WTC11 (cell line): ENCODE measurements at regions not wholly inside any gene's neighbourhood (a gene's known extent, or its start where the extent isn't known, plus 50 kb on each side); places are given as distances from the start of the nearest gene placed in this dataset.

Source experiments
- ELF4 ChIP-seq: sonication (generic); formaldehyde crosslinking; IDR thresholded peaks from 2 replicates; pipeline ENCODE4 v1.8.1; 2022; ENCODE audit warnings: low read depth, mild to moderate bottlenecking, moderate library complexity, missing genetic modification reagents
- SP1 ChIP-seq: sonication (generic); formaldehyde crosslinking; conservative IDR thresholded peaks from 2 replicates; pipeline ENCODE4 v1.8.1; 2022; ENCODE audit warnings: missing genetic modification reagents
- TF ChIP-seq, protein P1 (sequence below): fragments of 200-600 bp; IDR thresholded peaks from 2 replicates; pipeline ENCODE4 v1.8.0; 2022; ENCODE audit warnings: antibody characterized with exemption
- TF ChIP-seq, protein P2 (sequence below): sonication (generic); formaldehyde crosslinking; conservative IDR thresholded peaks from 2 replicates; pipeline ENCODE4 v1.8.1; 2023; ENCODE audit warnings: mild to moderate bottlenecking, low read depth, missing genetic modification reagents, moderate library complexity
- TF ChIP-seq, protein P3 (sequence below): fragments of 250-450 bp; sonication (Bioruptor Pico); IDR thresholded peaks from 2 replicates; pipeline ENCODE4 v1.9.0; 2021; ENCODE audit warnings: mild to moderate bottlenecking
- TF ChIP-seq, protein P4 (sequence below): sonication (generic); formaldehyde crosslinking; IDR thresholded peaks from 2 replicates; pipeline ENCODE4 v1.8.0; 2022; ENCODE audit warnings: mild to moderate bottlenecking, missing genetic modification reagents
- TF ChIP-seq, protein P5 (sequence below): sonication (generic); formaldehyde crosslinking; IDR thresholded peaks from 2 replicates; pipeline ENCODE4 v1.8.0; 2023; ENCODE audit warnings: missing genetic modification reagents, mild to moderate bottlenecking, borderline replicate concordance

DNA sequence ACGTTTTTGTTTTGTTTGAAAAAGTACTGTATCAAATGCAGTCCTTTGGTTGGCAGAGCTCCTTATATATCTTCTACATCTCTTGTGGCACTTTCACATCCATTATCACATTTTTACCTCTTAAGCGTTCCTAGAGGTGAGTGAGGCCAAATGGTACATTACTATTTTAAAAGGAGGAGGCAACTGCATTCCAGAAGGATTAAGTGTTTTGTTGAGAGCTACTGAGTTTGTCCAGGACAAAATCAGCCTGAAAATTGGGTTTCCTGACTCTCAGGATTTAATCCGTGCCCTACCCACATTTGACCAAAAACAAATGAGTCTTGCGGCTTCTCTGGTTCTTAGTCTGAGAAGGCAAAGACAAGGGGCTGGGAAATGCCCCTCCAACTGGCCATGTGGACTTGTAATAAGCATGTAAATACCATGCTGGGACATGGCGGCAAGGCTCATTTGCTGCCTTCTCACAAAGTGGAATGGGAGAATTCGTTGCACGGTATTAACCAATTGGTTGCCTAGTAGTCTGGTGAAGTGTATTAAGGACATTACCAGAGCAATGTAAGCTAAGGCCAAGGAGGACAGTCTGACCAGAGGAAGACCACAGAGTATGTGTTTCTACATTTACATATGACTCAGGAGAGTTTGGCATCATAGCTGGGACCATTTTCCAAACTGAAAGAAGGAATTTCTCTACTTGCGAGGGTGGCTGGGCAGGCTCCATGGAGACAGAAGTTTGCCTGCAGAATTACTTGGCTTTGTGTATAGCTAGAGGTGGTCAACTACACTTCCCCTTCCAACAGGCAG lies 175.8 kb upstream of the PLXNC1 start:
- TF ChIP-seq, protein P1, sequence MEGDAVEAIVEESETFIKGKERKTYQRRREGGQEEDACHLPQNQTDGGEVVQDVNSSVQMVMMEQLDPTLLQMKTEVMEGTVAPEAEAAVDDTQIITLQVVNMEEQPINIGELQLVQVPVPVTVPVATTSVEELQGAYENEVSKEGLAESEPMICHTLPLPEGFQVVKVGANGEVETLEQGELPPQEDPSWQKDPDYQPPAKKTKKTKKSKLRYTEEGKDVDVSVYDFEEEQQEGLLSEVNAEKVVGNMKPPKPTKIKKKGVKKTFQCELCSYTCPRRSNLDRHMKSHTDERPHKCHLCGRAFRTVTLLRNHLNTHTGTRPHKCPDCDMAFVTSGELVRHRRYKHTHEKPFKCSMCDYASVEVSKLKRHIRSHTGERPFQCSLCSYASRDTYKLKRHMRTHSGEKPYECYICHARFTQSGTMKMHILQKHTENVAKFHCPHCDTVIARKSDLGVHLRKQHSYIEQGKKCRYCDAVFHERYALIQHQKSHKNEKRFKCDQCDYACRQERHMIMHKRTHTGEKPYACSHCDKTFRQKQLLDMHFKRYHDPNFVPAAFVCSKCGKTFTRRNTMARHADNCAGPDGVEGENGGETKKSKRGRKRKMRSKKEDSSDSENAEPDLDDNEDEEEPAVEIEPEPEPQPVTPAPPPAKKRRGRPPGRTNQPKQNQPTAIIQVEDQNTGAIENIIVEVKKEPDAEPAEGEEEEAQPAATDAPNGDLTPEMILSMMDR, result no peak
- TF ChIP-seq ELF4 (CRISPR knock-in tag) (no peak), SP1 (CRISPR knock-in tag) (no peak)
- TF ChIP-seq, protein P2, sequence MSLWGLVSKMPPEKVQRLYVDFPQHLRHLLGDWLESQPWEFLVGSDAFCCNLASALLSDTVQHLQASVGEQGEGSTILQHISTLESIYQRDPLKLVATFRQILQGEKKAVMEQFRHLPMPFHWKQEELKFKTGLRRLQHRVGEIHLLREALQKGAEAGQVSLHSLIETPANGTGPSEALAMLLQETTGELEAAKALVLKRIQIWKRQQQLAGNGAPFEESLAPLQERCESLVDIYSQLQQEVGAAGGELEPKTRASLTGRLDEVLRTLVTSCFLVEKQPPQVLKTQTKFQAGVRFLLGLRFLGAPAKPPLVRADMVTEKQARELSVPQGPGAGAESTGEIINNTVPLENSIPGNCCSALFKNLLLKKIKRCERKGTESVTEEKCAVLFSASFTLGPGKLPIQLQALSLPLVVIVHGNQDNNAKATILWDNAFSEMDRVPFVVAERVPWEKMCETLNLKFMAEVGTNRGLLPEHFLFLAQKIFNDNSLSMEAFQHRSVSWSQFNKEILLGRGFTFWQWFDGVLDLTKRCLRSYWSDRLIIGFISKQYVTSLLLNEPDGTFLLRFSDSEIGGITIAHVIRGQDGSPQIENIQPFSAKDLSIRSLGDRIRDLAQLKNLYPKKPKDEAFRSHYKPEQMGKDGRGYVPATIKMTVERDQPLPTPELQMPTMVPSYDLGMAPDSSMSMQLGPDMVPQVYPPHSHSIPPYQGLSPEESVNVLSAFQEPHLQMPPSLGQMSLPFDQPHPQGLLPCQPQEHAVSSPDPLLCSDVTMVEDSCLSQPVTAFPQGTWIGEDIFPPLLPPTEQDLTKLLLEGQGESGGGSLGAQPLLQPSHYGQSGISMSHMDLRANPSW (CRISPR knock-in tag), result no peak
- TF ChIP-seq, protein P3, sequence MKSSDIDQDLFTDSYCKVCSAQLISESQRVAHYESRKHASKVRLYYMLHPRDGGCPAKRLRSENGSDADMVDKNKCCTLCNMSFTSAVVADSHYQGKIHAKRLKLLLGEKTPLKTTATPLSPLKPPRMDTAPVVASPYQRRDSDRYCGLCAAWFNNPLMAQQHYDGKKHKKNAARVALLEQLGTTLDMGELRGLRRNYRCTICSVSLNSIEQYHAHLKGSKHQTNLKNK (CRISPR knock-in tag), result no peak
- TF ChIP-seq, protein P4, sequence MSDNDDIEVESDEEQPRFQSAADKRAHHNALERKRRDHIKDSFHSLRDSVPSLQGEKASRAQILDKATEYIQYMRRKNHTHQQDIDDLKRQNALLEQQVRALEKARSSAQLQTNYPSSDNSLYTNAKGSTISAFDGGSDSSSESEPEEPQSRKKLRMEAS (CRISPR knock-in tag), result no peak
- TF ChIP-seq, protein P5, sequence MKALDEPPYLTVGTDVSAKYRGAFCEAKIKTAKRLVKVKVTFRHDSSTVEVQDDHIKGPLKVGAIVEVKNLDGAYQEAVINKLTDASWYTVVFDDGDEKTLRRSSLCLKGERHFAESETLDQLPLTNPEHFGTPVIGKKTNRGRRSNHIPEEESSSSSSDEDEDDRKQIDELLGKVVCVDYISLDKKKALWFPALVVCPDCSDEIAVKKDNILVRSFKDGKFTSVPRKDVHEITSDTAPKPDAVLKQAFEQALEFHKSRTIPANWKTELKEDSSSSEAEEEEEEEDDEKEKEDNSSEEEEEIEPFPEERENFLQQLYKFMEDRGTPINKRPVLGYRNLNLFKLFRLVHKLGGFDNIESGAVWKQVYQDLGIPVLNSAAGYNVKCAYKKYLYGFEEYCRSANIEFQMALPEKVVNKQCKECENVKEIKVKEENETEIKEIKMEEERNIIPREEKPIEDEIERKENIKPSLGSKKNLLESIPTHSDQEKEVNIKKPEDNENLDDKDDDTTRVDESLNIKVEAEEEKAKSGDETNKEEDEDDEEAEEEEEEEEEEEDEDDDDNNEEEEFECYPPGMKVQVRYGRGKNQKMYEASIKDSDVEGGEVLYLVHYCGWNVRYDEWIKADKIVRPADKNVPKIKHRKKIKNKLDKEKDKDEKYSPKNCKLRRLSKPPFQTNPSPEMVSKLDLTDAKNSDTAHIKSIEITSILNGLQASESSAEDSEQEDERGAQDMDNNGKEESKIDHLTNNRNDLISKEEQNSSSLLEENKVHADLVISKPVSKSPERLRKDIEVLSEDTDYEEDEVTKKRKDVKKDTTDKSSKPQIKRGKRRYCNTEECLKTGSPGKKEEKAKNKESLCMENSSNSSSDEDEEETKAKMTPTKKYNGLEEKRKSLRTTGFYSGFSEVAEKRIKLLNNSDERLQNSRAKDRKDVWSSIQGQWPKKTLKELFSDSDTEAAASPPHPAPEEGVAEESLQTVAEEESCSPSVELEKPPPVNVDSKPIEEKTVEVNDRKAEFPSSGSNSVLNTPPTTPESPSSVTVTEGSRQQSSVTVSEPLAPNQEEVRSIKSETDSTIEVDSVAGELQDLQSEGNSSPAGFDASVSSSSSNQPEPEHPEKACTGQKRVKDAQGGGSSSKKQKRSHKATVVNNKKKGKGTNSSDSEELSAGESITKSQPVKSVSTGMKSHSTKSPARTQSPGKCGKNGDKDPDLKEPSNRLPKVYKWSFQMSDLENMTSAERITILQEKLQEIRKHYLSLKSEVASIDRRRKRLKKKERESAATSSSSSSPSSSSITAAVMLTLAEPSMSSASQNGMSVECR (CRISPR knock-in tag), result no peak
